HEK293 (cell line): ENCODE measurements at regions not wholly inside any gene's neighbourhood (a gene's known extent, or its start where the extent isn't known, plus 50 kb on each side); places are given as distances from the start of the nearest gene placed in this dataset.

Experiments used
- CTCF ChIA-PET: fragments of 350-600 bp; formaldehyde crosslinking; extraction: SDS; loops from one replicate; lab custom pipeline; 2021; ENCODE audit warnings: antibody characterized with exemption; lab: Yijun Ruan, JAX
- POLR2A ChIA-PET: fragments of 300-600 bp; formaldehyde crosslinking; extraction: SDS; loops from one replicate; lab custom pipeline; 2020; ENCODE audit warnings: antibody characterized with exemption, inconsistent platforms; lab: Yijun Ruan, JAX
- H3K27ac ChIP-seq: fragments of 200-500 bp; sonication (Bioruptor generic); 2 replicates; pipeline ENCODE4 v1.5.1; 2014; ENCODE audit warnings: low read depth, low read length, control low read depth, inconsistent platforms; ENCODE audit errors: extremely low read depth
- H3K36me3 ChIP-seq, 2 experiments: fragments of 200-500 bp in 1 of 2; sonication (Bioruptor generic) in 1 of 2; 1 replicate in 1 of 2; 2 replicates in 1 of 2; pipeline ENCODE4 v1.5.1; 2014 to 2017; ENCODE audit warnings: inconsistent platforms in 2 of 2, low read length in 2 of 2; ENCODE audit not compliant: control insufficient read depth in 2 of 2, insufficient read depth in 1 of 2
- H3K4me1 ChIP-seq: fragments of 200-500 bp; sonication (Bioruptor generic); 2 replicates; pipeline ENCODE4 v1.5.1; 2014; ENCODE audit warnings: mild to moderate bottlenecking, low read length, inconsistent platforms; ENCODE audit not compliant: control insufficient read depth, insufficient read depth
- H3K4me3 ChIP-seq: 2 replicates; pipeline ENCODE4 v1.5.1; 2011; ENCODE audit warnings: low read depth, mild to moderate bottlenecking, control low read depth, low read length, moderate library complexity
- H3K9me3 ChIP-seq: fragments of 200-500 bp; sonication (Bioruptor generic); 2 replicates; pipeline ENCODE4 v1.5.1; 2014; ENCODE audit warnings: low read depth, low read length, inconsistent platforms; ENCODE audit not compliant: control insufficient read depth, insufficient read depth
- FEZF1 ChIP-seq: fragments of 450-650 bp; formaldehyde crosslinking; IDR thresholded peaks from 2 replicates; pipeline ENCODE4 v1.5.1; 2016; ENCODE audit warnings: missing biosample characterization, missing genetic modification characterization
- GLI2 ChIP-seq: fragments of 450-650 bp; formaldehyde crosslinking; IDR thresholded peaks from 2 replicates; pipeline ENCODE4; 2017; ENCODE audit warnings: missing biosample characterization, missing genetic modification characterization, low read depth, borderline replicate concordance
- KLF16 ChIP-seq: fragments of 450-650 bp; formaldehyde crosslinking; IDR thresholded peaks from 2 replicates; pipeline ENCODE4 v1.5.1; 2017; ENCODE audit warnings: missing biosample characterization, missing genetic modification characterization
- MEIS1 ChIP-seq: sonication (generic); formaldehyde crosslinking; IDR thresholded peaks from 2 replicates; pipeline ENCODE4 v1.8.1; 2022; ENCODE audit warnings: missing genetic modification reagents, mild to moderate bottlenecking, borderline replicate concordance
- PBX3 ChIP-seq: sonication (generic); formaldehyde crosslinking; IDR thresholded peaks from 2 replicates; pipeline ENCODE4 v1.8.1; 2022; ENCODE audit warnings: mild to moderate bottlenecking, moderate library complexity, missing genetic modification reagents
- SCRT2 ChIP-seq: fragments of 450-650 bp; formaldehyde crosslinking; IDR thresholded peaks from 2 replicates; pipeline ENCODE4 v1.5.1; 2016; ENCODE audit warnings: missing biosample characterization, missing genetic modification characterization
- ZBTB1 ChIP-seq: fragments of 450-650 bp; formaldehyde crosslinking; IDR thresholded peaks from 2 replicates; pipeline ENCODE4 v1.5.1; 2016; ENCODE audit warnings: missing biosample characterization, missing genetic modification characterization
- ZBTB20 ChIP-seq: fragments of 450-650 bp; formaldehyde crosslinking; IDR thresholded peaks from 2 replicates; pipeline ENCODE4 v1.5.1; 2016; ENCODE audit warnings: missing biosample characterization, missing genetic modification characterization
- ZFP37 ChIP-seq: fragments of 450-650 bp; formaldehyde crosslinking; IDR thresholded peaks from 2 replicates; pipeline ENCODE4 v1.5.1; 2016; ENCODE audit warnings: missing biosample characterization, missing genetic modification characterization
- ZNF10 ChIP-seq: fragments of 450-650 bp; formaldehyde crosslinking; IDR thresholded peaks from 2 replicates; pipeline ENCODE4 v1.5.1; 2017; ENCODE audit warnings: missing biosample characterization, missing genetic modification characterization
- ZNF211 ChIP-seq: fragments of 450-650 bp; formaldehyde crosslinking; IDR thresholded peaks from 2 replicates; pipeline ENCODE4 v1.5.1; 2016; ENCODE audit warnings: low read depth, missing biosample characterization, missing genetic modification characterization
- ZNF239 ChIP-seq: fragments of 450-650 bp; formaldehyde crosslinking; IDR thresholded peaks from 2 replicates; pipeline ENCODE4 v1.5.1; 2016; ENCODE audit warnings: missing biosample characterization, missing genetic modification characterization
- ZNF248 ChIP-seq: fragments of 450-650 bp; formaldehyde crosslinking; IDR thresholded peaks from 2 replicates; pipeline ENCODE4 v1.5.1; 2017; ENCODE audit warnings: missing biosample characterization, missing genetic modification characterization
- ZNF292 ChIP-seq: fragments of 450-650 bp; formaldehyde crosslinking; IDR thresholded peaks from 2 replicates; pipeline ENCODE4 v1.5.1; 2016; ENCODE audit warnings: low read depth, missing biosample characterization, missing genetic modification characterization, borderline replicate concordance
- ZNF354C ChIP-seq: fragments of 450-650 bp; formaldehyde crosslinking; IDR thresholded peaks from 2 replicates; pipeline ENCODE4 v1.5.1; 2016; ENCODE audit warnings: missing biosample characterization, missing genetic modification characterization, low read depth, borderline replicate concordance
- ZNF362 ChIP-seq: fragments of 450-650 bp; formaldehyde crosslinking; IDR thresholded peaks from 2 replicates; pipeline ENCODE4 v1.5.1; 2016; ENCODE audit warnings: missing biosample characterization, missing genetic modification characterization
- ZNF366 ChIP-seq: fragments of 450-650 bp; formaldehyde crosslinking; conservative IDR thresholded peaks from 2 replicates; pipeline ENCODE4 v1.5.1; 2016; ENCODE audit warnings: missing biosample characterization, missing genetic modification characterization
- ZNF391 ChIP-seq: fragments of 450-650 bp; formaldehyde crosslinking; IDR thresholded peaks from 2 replicates; pipeline ENCODE4 v1.5.1; 2016; ENCODE audit warnings: low read depth, missing biosample characterization, missing genetic modification characterization, borderline replicate concordance
- ZNF398 ChIP-seq: fragments of 450-650 bp; formaldehyde crosslinking; IDR thresholded peaks from 2 replicates; pipeline ENCODE4 v1.5.1; 2017; ENCODE audit warnings: missing biosample characterization, missing genetic modification characterization
- ZNF423 ChIP-seq: fragments of 450-650 bp; formaldehyde crosslinking; IDR thresholded peaks from 2 replicates; pipeline ENCODE4 v1.5.1; 2016; ENCODE audit warnings: missing biosample characterization, missing genetic modification characterization
- ZNF623 ChIP-seq: fragments of 450-650 bp; formaldehyde crosslinking; IDR thresholded peaks from 2 replicates; pipeline ENCODE4 v1.5.1; 2016; ENCODE audit warnings: missing biosample characterization, missing genetic modification characterization
- ZNF624 ChIP-seq: fragments of 450-650 bp; formaldehyde crosslinking; IDR thresholded peaks from 2 replicates; pipeline ENCODE4 v1.5.1; 2017; ENCODE audit warnings: missing biosample characterization, missing genetic modification characterization
- ZNF660 ChIP-seq: fragments of 450-650 bp; IDR thresholded peaks from 2 replicates; pipeline ENCODE4 v1.5.1; 2018; ENCODE audit warnings: missing biosample characterization, mild to moderate bottlenecking, missing genetic modification characterization
- ZNF747 ChIP-seq: fragments of 450-650 bp; formaldehyde crosslinking; IDR thresholded peaks from 2 replicates; pipeline ENCODE4 v1.5.1; 2016; ENCODE audit warnings: missing biosample characterization, missing genetic modification characterization
- ZNF76 ChIP-seq: fragments of 450-650 bp; formaldehyde crosslinking; IDR thresholded peaks from 2 replicates; pipeline ENCODE4; 2016; ENCODE audit warnings: low read depth, missing biosample characterization, missing genetic modification characterization, borderline replicate concordance
- ZNF777 ChIP-seq: fragments of 450-650 bp; formaldehyde crosslinking; IDR thresholded peaks from 2 replicates; pipeline ENCODE4 v1.5.1; 2017; ENCODE audit warnings: missing biosample characterization, missing genetic modification characterization, borderline replicate concordance
- ZSCAN4 ChIP-seq: fragments of 450-650 bp; formaldehyde crosslinking; IDR thresholded peaks from 2 replicates; pipeline ENCODE4 v1.5.1; 2017; ENCODE audit warnings: missing biosample characterization, missing genetic modification characterization
- ZSCAN5A ChIP-seq: fragments of 450-650 bp; formaldehyde crosslinking; IDR thresholded peaks from 2 replicates; pipeline ENCODE4 v1.5.1; 2016; ENCODE audit warnings: missing biosample characterization, missing genetic modification characterization

GRCh38 chr15:93859176-93859575 lies 372.2 kb upstream of the MCTP2 start:
- ChIA-PET POLR2A (no interaction called here), CTCF (interaction anchor here (1.5 kb wide), 1 partner anchor 261 kb away, joined by 10 read pairs; no protein-coding TSS in a partner anchor)
- no peaks in the 10 kb centered on the region for H3K9me3 ChIP-seq
- TF ChIP-seq ZNF354C (tag by site-specific recombination) (no peak), ZNF10 (no peak), ZNF239 (no peak), ZNF623 (no peak), ZBTB1 (tag by site-specific recombination) (no peak), ZBTB20 (tag by site-specific recombination) (no peak)
- H3K4me1 ChIP-seq: no peaks in the 10 kb centered on the region
- H3K36me3 ChIP-seq: no peaks in the 10 kb centered on the region
- no peak overlapping the region for H3K27ac ChIP-seq
- no peak overlapping the region for H3K4me3 ChIP-seq

GRCh38 chr15:93855181-93855826 lies 376.1 kb upstream of the MCTP2 start:
- ChIA-PET POLR2A (no interaction called here), CTCF (interaction anchor here (0.7 to 1.6 kb wide), 3 partner anchors 11 to 120 kb away, joined by 3 to 6 read pairs (median 3); no protein-coding TSS in a partner anchor)
- no peak overlapping the region for H3K4me3 ChIP-seq
- no peak overlapping the region for H3K27ac ChIP-seq
- H3K4me1 ChIP-seq: no peaks in the 10 kb centered on the region
- TF ChIP-seq ZSCAN4 (tag by site-specific recombination) (no peak), GLI2 (no peak), ZNF660 (no peak), ZNF624 (tag by site-specific recombination) (no peak), ZNF211 (tag by site-specific recombination) (no peak), ZNF747 (tag by site-specific recombination) (no peak), ZNF777 (no peak), ZNF423 (no peak), ZFP37 (tag by site-specific recombination) (no peak), ZNF391 (tag by site-specific recombination) (no peak), ZNF366 (no peak), SCRT2 (tag by site-specific recombination) (no peak), MEIS1 (CRISPR knock-in tag) (no peak)
- H3K9me3 ChIP-seq: no peaks in the 10 kb centered on the region
- H3K36me3 ChIP-seq: no peaks in the 10 kb centered on the region

- H3K9me3 ChIP-seq: no peaks in the 10 kb centered on the region
- POLR2A ChIA-PET: no interaction called here
- TF ChIP-seq ZNF362 (tag by site-specific recombination) (no peak), ZNF398 (tag by site-specific recombination) (no peak), PBX3 (CRISPR knock-in tag) (no peak), ZNF248 (tag by site-specific recombination) (no peak), FEZF1 (no peak), KLF16 (tag by site-specific recombination) (no peak), ZSCAN5A (tag by site-specific recombination) (no peak), ZNF76 (no peak), ZNF292 (tag by site-specific recombination) (no peak)
Measured at GRCh38 chr15:93854088-93854487, 377.3 kb upstream of the MCTP2 start.

More at GRCh38 chr15:93854088-93854487, 377.3 kb upstream of the MCTP2 start:
- no peaks in the 10 kb centered on the region for H3K36me3 ChIP-seq
- H3K4me3 ChIP-seq: no peak overlapping the region
- CTCF ChIA-PET: interaction anchor here (0.7 to 0.8 kb wide), 3 partner anchors 14 to 1469 kb away, joined by 3 read pairs; no protein-coding TSS in a partner anchor
- no peak overlapping the region for H3K27ac ChIP-seq
- no peaks in the 10 kb centered on the region for H3K4me1 ChIP-seq
